GM13976 (cell line): ENCODE measurements at regions not wholly inside any gene's neighbourhood (a gene's known extent, or its start where the extent isn't known, plus 50 kb on each side); places are given as distances from the start of the nearest gene placed in this dataset.

Source experiments
- DNase-seq: peaks from one replicate; pipeline ENCODE4 v3.0.0; 2012; ENCODE audit warnings: low spot score
- CTCF ChIP-seq: IDR thresholded peaks from 2 replicates; pipeline ENCODE4 v1.5.1; 2012; ENCODE audit warnings: borderline replicate concordance, mild to moderate bottlenecking; ENCODE audit not compliant: insufficient read depth; ENCODE audit errors: extremely low read depth, missing control alignments, control extremely low read depth
- in situ Hi-C: fragments of 300-500 bp; cut with MboI; formaldehyde crosslinking; loops from one replicate; pipeline ENCODE4 v1.12.0; 2022; ENCODE audit warnings: low sequenced_read_pairs, mixed read lengths, inconsistent platforms; ENCODE audit not compliant: unreplicated experiment

GRCh38 chr3:170728181-170728580 is 141.8 kb downstream of the RPL22L1 start:
- no peak for TF ChIP-seq CTCF
- in situ Hi-C loops, result no loop called here

GRCh38 chr3:170727754-170728153 is 141.9 kb upstream of the SLC7A14 start:
- DNase-seq, result no peak
- TF ChIP-seq CTCF, result no peak
- in situ Hi-C loops, result no loop called here

More at GRCh38 chr3:170728181-170728580, 141.8 kb downstream of the RPL22L1 start:
- no peak for DNase-seq

- DNase-seq, result no peak
- no peak for TF ChIP-seq CTCF
- in situ Hi-C loops, result no loop called here
Measured at GRCh38 chr3:170726976-170727661, 141.2 kb upstream of the SLC7A14 start.

GRCh38 chr3:170725285-170725731 is 139.4 kb upstream of the SLC7A14 start:
- no peak for TF ChIP-seq CTCF
- no peak for DNase-seq

GRCh38 chr3:170724599-170725280 is 138.9 kb upstream of the SLC7A14 start:
- DNase-seq, result no peak
- in situ Hi-C loops, result no loop called here
- TF ChIP-seq CTCF, result no peak

More at GRCh38 chr3:170725285-170725731, 139.4 kb upstream of the SLC7A14 start:
- in situ Hi-C loops, result no loop called here

GRCh38 chr3:170723241-170723640 is 137.4 kb upstream of the SLC7A14 start:
- in situ Hi-C loops, result no loop called here
- no peak for TF ChIP-seq CTCF
- DNase-seq, result no peak

GRCh38 chr3:170721563-170721962 is 135.7 kb upstream of the SLC7A14 start:
- in situ Hi-C loops, result no loop called here
- no peak for TF ChIP-seq CTCF
- no peak for DNase-seq
